GM18858 (cell line): ENCODE measurements at regions not wholly inside any gene's neighbourhood (a gene's known extent, or its start where the extent isn't known, plus 50 kb on each side); places are given as distances from the start of the nearest gene placed in this dataset.

Experiments
- ATAC-seq: cut with Tn5 transposase; IDR thresholded peaks from one replicate; pipeline ENCODE4 v1.9.1; 2021; ENCODE audit not compliant: unreplicated experiment

DNA sequence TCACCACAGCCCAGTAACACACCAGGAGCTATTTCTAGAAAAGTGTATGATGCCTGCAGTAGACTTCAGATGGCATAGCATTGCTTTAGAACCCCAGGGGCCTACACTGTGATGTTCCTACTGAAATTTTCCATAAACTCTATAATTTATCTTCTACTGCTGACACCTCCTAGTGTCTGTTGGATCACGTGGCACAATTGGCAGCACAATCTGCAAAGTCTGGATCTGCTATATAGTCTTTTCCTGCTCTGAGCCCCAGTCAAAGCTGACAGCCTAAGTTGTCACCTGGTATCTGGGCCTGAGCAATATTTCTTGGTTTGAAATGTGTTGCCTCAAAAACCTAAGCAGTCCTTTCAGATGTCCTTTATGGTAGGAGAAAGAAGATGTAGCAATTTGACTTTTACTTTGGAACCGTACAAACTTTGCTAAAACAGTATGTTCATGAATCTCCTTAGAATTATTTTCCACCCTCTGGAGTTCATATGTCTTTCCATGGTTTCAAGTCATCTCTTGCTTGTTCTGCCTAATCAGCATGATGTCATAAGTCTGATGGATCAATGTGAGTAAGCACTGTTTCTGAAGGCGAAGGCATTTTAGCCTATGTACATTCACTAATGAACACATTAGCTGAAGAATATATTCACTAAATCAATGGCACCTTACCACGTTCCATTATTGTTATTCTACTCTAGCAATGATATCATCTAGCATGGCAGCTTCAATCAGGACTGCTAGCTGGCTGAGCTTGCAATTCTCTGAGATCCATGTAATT lies 536.5 kb upstream of the NBEA start:
- ATAC-seq = no peak

DNA sequence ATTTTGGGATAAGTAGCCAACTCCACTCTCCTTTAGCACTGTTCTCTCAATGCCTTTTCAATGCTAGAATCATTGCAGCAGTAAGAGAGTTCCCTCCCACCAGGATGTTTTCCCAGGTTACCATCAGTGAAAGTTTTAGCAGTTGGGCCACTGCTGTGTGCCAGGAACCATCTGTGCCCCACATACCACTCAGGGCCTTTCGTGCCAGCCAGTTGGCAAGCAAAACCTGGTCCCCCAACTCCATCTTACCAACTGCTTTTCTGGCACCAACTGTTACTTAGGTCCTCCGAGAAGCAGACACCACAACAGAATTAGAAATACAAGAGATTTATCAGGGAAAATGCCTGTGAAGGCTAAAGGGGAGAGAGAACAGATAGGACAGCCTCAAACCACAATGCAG lies 533.4 kb upstream of the NBEA start:
- no peak for ATAC-seq

DNA sequence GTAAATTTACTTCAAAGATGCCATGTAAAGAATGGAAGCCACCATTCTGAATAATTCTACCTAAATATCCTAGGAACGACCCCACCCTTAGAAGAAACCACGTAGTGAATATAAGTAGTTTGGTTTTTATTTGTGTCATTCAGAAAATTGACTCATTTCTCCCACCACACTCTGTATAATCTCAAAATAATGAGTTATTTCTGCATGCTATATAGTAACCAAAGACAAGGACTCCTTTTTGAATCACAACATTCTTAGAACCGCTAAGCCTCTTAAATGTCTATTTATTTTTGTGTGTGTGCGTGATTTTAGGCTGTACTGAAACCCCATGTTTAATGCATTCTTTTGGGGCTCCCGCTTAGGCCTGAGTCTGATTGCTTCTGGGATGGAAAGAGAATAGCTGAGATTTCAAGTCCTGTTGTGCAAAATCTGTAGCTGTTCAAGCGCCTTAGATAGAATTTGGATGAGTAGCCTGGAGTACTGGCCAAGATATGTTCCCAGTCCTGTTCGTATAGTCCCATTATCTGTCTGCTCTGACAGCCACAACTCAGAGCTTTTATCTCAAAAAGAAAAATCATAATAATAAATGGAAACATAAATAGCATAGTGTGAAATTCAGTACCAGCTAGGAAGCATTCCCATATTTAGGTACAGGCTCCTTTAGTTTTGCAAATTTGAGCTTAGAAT lies 532.4 kb upstream of the NBEA start:
- ATAC-seq = no peak

DNA sequence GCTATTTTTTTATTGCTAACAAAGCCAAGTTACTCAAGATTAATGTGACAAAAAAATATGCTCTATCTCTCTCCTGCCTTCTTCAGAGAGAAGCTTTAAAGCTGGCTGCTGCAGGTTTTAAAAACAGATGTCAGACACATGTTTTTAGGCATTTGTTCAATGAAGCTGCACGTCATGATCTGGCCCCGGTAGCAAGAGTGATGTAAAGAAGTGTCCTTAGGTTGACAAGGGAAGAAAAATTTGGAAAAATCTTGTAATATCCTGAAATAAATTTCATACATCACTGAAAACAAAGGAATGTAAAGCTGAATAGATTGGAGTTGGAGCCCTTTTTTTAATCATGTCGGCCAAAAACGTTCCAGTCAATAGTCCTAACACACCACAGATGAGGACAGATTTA lies 531.4 kb upstream of the NBEA start:
- ATAC-seq = no peak

DNA sequence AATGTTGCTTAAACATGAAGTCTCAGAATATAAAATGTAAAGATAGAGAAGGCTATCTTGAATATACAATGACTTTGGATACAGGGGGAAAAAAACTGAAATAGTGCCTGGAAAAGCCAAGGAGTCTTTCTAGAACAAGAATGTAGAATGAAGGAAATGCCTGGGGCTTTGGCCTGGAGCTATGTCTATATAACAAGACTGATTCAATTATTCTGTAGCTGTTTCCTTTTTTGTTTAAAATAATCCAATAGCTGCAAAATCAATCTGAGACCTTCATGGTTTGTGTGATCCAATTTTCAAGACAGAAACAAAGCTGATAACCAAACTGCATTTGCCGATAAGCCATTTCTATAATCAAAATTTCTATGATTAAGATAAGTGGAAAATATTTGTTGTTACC lies 530.9 kb upstream of the NBEA start:
- no peak for ATAC-seq

DNA sequence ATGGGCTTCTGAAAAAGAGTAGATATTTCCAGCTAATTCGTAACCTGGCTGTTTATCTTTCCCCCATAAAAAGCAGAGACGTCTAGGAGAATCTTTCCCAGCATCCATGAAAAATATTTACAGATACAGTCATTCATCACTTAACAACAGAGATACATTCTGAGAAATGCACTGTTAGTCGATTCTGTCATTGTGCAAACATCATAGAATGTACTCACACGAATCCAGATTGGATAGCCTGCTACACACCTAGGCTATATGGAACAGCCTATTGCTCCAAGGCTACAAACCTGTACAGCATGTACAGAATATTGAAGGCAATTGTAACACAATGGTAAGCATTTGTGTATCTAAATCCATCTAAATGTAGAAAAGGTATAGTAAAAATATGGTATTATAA lies 530.2 kb upstream of the NBEA start:
- no peak for ATAC-seq

DNA sequence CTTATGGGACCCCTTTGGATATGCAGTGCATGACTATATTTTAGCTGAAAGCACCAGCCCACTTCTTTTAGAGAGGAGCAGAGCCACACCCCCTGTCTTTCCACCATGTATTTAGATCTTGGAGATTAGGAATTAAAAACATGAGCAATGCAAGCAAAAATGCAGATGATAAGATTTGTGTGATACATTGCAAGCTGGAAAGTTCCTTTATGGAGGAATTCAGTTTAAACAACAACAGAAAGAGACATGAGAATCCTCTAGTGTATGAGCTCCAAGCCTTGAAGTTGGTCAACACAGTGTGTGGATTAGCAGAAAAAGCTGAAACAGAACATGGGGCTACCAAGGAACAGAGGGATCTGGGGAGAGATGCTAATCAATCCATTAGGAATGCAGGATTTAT lies 529.8 kb upstream of the NBEA start:
- no peak for ATAC-seq

DNA sequence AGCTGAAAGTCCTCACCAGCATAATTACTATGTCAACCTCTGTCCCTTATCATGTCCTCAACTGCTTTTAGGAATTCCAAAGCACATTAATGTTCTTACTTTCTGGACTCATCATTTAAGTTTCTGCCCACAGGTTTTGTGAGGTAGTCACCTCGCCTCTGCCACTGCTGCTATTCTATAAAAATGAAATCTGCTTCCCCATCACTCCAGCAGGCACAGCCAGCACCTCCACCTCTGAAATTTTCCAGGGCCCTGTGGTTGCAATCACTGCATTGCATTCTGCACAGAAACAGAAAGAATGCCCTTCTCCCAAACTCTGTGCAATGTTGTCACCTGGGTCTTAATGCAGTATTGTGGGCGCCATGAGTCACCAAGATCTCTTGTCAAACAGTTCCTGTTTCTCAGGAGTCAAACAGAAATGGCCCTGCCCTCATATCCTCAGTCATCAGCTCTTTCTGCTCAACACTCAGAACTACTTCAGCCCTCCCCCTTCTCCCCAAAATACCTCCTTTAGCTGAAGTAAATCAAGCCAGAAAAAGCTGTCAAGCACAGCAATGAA lies 529.2 kb upstream of the NBEA start:
- ATAC-seq = no peak

DNA sequence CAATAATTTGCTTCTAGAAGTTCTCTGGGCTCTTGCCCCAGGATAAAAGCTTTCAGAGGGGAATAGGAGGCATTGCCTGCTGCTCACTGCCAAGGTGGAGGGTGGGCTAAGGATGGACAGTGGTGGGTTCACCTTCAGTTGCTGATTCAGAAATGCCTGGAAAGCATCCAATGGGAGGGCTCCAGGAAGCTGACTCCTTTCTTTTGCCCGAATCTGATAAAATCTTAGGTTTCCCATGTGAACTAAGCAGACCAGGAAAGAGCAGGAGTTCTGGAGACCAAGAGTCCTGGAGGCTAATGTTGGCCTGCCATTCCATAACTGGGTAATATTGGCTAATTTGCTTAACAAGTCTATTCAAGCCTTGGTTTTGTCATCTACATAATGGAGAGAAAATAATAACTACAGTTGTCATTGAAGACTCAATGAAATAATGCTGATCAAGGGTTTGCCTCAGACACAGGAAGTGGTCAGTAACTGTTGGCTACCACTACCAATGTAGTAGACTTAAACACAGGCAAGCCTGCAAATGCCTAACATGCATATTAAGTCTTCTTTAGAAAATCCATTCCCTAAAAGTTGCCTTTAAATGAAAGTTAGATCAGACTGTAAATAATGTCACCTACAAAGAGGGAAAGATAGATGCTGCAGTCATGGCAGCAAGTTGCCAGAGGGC lies 528.4 kb upstream of the NBEA start:
- no peak for ATAC-seq

DNA sequence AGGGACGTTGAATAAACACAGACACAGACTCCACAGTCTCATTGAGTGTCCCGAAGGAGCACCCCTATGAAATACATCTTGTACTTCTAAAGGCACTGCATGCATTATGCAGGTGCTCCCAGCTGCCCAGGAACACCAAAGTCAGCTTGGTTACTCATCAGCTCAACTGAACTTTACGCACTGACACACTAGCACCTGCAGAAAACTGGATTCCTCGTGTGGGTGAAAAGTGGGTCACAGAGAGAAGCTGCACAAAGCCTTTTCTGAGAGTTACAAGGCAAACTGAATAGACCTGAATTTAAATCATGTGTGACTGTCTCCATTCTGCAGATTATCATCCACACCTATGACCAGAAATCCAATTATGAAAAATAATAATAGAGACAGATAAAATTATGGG lies 527.5 kb upstream of the NBEA start:
- ATAC-seq = no peak

DNA sequence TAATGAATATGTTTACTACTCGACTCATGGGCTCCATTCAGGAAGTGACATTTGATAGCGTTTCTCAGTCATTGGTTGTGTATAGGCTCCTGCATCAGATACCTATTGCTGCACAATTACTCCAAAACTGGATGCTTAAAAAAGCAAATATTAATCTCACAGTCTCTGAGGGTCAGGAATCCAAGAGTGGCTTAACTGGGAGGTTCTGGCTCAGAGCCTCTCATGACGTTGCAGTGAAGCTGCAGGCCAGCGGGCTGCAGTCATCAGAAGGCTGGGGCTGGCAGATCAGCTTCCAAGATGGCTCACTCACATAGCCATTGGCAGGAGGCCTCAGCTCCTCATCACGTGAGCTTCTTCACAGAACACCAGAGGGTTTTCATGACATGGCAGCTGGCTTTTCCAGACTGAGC lies 525.1 kb upstream of the NBEA start:
- ATAC-seq = no peak

DNA sequence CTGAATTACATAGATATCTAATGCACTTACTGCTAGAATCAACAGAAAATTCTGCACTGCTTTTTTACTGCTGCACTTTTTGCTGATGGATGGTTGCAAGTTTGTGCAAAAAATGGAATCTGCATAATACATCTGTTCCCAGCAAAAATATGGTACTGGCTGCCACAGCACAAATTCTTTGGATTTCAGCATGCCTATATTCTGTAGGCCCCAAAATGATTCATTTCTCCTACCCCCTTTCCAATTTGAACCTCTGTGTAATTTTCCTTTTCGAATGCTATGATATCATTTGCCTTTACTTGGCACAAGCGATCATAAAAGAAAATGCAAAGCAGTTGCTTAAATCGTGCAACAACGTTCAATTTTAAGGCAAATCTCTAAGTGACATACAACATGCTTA lies 524.2 kb upstream of the NBEA start:
- no peak for ATAC-seq

DNA sequence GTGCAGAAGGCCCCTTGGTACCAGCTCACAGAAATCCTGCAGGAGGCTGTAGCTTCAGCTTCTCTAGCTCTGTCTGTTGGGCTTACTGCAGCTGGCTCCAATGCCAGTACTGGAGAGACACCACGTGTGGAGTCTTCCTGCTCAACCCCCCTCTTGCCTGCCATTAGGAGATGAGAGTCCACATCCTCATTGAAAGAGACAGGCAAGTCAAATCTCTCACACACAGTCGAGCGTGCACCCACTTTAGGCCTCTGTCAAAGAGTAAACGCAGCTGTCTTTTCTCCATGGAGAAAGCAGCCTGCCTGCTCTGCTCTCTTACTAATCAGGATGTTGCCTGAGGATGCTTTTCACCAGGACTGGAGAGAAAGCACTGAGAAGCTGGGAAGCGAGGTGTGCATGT lies 523.0 kb upstream of the NBEA start:
- ATAC-seq = no peak

DNA sequence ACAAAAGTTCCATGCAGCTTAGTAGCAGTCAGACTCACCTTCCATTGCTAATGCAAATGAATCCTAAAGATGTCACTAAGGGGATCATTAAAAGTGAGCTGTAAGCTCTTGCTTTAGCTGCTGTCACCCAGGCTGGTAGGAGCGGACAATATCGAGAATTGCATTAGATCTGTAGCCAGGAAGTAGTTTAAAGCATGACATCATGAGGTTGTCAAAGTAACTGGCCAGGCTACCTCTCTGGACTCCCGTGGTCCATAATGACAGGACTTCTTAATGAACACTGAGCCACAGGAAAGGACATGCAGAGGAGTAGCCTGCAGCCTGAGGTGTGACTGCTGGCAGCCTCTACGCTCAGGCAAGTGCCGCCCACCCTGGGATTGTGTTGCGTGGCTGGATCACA lies 522.3 kb upstream of the NBEA start:
- ATAC-seq = no peak

DNA sequence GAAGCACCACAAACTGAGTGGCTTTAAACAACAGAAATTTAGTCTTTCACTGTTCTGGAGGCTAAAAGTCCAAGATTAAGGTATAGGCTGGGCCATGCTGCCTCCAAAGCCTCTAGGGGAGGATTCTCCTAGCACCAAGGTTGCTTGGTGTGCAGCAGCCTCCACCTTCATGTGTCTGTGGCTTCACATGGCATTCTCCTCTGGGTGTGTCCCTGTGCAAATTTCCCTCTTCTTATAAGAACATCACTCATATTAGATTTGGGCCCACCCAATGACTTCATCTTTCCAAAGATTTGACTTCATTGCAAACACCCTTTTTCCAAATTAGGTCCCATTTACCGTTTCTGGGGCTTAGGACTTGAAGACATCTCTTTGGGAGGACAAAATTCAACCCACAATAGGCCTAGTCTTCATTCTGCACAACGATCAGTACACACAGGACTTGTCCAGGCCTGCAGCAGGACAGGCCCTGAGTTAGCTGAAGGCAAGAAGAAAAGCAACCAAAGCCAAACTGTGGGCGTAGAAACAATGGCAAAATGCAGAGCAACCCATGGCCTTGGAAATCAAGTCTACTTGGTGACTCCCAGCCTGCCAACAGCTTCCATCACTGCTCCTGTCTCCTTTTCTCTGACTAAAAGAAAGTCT lies 521.2 kb upstream of the NBEA start:
- no peak for ATAC-seq

DNA sequence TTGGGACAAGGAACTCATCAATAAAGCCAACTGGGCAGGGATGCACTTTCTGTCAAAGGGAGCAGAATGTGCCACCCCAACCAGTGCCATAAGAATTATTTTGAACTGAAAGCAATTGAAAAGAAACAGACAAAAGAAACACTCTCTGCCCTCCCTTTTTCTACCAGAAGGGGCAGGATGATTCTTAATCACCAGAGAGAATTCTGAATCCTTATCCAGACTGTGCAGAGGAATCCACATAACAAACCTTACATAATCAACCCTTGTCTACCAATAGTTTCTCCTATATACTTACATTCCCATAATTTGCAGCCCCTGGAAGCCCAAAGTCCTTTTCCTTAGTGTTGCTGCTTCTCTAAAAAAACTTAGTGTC lies 520.7 kb upstream of the NBEA start:
- ATAC-seq = no peak

DNA sequence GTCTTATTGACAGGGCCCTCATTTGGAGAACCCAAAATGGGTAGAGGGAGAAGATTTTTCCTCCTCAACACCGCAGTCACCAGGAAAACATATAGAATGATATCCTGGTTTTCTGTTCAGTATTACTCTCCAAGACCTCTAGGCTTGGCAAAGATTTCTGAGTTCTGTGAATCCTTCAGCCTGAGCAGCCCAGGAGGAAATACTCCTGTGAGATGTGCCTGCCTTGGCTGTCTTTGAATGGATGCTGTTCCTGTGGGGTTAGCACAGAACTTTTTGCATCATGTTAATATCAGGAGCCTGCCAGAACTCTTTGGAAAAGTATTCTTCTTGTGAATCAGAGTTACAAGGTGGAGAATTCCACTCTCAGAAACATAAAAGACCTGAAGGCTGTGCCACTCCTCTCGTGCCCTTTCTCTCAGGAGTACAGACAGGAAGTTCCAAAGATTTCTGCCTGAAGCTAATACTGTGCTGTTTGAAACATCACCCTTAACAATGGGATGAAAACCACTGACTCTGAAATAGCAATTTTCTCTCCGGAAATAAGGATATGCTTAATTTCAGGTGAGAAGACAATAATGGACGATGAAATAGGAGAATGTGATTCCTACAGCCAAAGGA lies 520.1 kb upstream of the NBEA start:
- no peak for ATAC-seq

DNA sequence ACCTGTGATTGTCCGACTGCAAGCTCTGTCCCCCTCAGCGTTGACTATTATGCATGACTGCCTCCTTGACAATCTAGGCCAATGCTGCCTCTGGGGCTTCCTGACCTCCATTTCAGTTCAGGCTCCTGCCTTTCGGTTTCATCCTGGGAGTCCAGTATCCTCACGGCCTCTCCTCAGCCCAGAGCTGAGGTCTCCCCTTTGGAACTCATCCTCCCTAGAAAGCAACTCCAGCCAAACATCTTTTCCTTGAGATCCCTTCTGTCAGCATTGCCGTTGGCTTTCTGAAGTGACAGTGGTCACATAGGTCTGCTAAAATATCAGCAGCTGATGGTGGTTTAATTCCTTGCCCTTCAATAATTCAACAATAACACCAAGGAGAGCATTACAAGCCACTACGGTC lies 519.1 kb upstream of the NBEA start:
- no peak for ATAC-seq

DNA sequence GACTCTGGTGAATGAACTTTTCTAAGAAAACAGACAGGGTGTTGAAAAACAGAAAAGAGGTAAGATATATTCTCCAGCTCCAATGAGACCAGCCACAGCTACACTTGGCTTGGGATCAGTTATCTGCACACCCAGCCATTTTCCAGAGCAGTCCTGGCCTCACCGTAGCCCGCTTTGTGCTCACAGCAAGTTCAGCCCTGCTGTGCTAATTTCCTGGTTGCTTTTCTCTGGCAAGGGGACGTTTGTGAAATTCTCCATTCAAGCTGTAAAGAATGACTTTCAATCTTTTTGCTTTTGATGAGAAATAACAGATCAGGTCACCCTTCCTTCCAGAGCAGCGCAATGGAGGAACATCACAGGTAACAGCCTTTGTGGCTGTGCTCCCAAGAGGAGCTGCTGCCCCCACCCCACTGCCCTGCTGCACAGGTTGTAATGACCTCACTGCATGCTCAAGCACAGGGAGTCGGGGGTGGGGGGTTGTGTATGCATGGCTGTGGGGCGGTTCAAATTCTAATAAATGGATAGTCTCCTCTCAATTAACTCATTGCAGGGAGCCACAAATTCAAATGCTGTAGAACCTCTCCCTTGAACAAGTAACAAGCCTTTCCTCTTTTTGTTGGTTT lies 516.6 kb upstream of the NBEA start:
- ATAC-seq = no peak

DNA sequence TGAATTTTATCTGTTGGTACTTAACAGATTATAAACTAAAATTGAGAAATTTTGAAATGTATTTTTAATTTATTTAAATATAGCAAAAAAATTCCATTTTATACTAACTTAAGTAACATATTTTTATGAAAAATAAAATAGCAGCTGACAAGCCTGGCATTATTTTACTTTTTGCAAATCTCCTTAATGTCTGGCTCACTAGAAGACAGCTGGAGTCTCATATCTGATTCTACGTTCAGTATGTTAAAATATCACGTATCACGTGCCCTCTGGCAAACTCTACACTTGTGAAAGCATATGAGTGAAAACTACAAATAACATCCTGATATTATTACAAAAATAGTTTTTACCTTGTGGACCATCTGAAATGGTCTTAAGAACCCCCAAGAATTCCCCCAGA lies 513.2 kb upstream of the NBEA start:
- no peak for ATAC-seq

DNA sequence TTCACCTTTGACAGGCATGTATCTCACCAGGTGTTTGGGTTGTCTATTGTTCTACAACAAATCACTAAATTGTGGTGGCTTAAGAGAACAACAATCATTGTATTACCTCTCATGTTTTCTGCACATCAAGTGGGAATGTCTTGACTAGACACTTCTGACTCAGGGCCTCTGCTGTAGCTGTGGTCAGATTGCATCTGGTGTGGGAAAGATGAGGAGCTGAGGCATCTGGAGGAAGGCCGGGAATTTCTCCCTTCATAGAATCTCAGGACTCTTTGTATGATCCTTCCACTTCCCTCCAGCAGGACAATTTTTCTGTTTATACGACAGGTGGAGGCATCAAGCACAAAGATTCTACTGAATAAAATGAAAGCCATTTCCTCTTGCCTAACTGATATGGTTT lies 511.8 kb upstream of the NBEA start:
- no peak for ATAC-seq
